Keratinocyte (primary cell): ENCODE measurements at regions not wholly inside any gene's neighbourhood (a gene's known extent, or its start where the extent isn't known, plus 50 kb on each side); places are given as distances from the start of the nearest gene placed in this dataset.

Source experiments
- DNase-seq: peaks from one replicate; pipeline ENCODE4 v3.0.0-alpha.2; 2011; ENCODE audit warnings: low read depth, missing footprints, low spot score
- FAIRE-seq: peaks from 2 replicates; lab custom pipeline; 2011; peaks lifted over from hg19 to GRCh38; lab: Jason Lieb, UNC
- H2AFZ ChIP-seq: 2 replicates; pipeline ENCODE4 v1.6.0; 2012; ENCODE audit warnings: low read length, control low read depth, inconsistent platforms; ENCODE audit not compliant: control insufficient read depth
- H3K27ac ChIP-seq: 2 replicates; pipeline ENCODE4 v1.5.1; 2011; ENCODE audit warnings: low read length; ENCODE audit not compliant: control insufficient read depth, insufficient read depth
- H3K27me3 ChIP-seq: 3 replicates; pipeline ENCODE4 v1.6.0; 2011; ENCODE audit warnings: low read length; ENCODE audit not compliant: control insufficient read depth, insufficient read depth; ENCODE audit errors: extremely low read depth
- H3K36me3 ChIP-seq, 2 experiments: 2 replicates in 1 of 2; 3 replicates in 1 of 2; pipeline ENCODE4 v1.5.1; 2011; ENCODE audit warnings: low read length in 2 of 2, mild to moderate bottlenecking in 1 of 2; ENCODE audit not compliant: control insufficient read depth in 2 of 2, insufficient read depth in 2 of 2; ENCODE audit errors: extremely low read depth in 1 of 2
- H3K4me1 ChIP-seq: 3 replicates; pipeline ENCODE4 v1.5.1; 2011; ENCODE audit warnings: low read length; ENCODE audit not compliant: control insufficient read depth, insufficient read depth; ENCODE audit errors: extremely low read depth
- H3K4me2 ChIP-seq: 3 replicates; pipeline ENCODE4 v1.6.0; 2011; ENCODE audit warnings: low read depth, low read length; ENCODE audit not compliant: control insufficient read depth, insufficient read depth; ENCODE audit errors: extremely low read depth
- H3K4me3 ChIP-seq, 3 experiments: fragments of 200-600 bp in 1 of 3; sonication (generic) in 1 of 3; 2 replicates in 2 of 3; 3 replicates in 1 of 3; pipeline ENCODE4 v1.5.1; 2011 to 2016; ENCODE audit warnings: low read length in 3 of 3, mild to moderate bottlenecking in 3 of 3, control low read depth in 2 of 3, inconsistent platforms in 1 of 3, low read depth in 1 of 3, mixed read lengths in 1 of 3, mixed run types in 1 of 3, moderate library complexity in 1 of 3; ENCODE audit not compliant: control insufficient read depth in 2 of 3, insufficient read depth in 2 of 3; ENCODE audit errors: extremely low read depth in 1 of 3
- H3K79me2 ChIP-seq: 2 replicates; pipeline ENCODE4 v1.6.0; 2012; ENCODE audit warnings: low read length; ENCODE audit not compliant: control insufficient read depth, insufficient read depth
- H3K9ac ChIP-seq: 3 replicates; pipeline ENCODE4 v1.6.0; 2011; ENCODE audit warnings: low read length; ENCODE audit not compliant: control insufficient read depth, insufficient read depth; ENCODE audit errors: extremely low read depth
- H3K9me1 ChIP-seq: 3 replicates; pipeline ENCODE4 v1.6.0; 2011; ENCODE audit warnings: low read length; ENCODE audit not compliant: control insufficient read depth, insufficient read depth; ENCODE audit errors: extremely low read depth
- H3K9me3 ChIP-seq: 2 replicates; pipeline ENCODE4 v1.5.1; 2012; ENCODE audit warnings: low read depth, low read length; ENCODE audit not compliant: control insufficient read depth
- H4K20me1 ChIP-seq: 3 replicates; pipeline ENCODE4 v1.6.0; 2011; ENCODE audit warnings: low read length; ENCODE audit not compliant: control insufficient read depth, insufficient read depth; ENCODE audit errors: extremely low read depth
- EZH2 ChIP-seq: IDR thresholded peaks from one replicate; pipeline ENCODE4 v1.6.1; 2012; ENCODE audit warnings: inconsistent platforms, mild to moderate bottlenecking, low read length, moderate library complexity
- dilution Hi-C: fragments of 300-500 bp; cut with MboI; formaldehyde crosslinking; loops from one replicate; pipeline ENCODE4 v1.7.0; 2020; ENCODE audit warnings: low sequenced_read_pairs; ENCODE audit not compliant: extremely low pct_ligation_motif_present
- TF ChIP-seq, protein P1 (sequence below), 3 experiments: IDR thresholded peaks in 1 of 3; conservative IDR thresholded peaks in 1 of 3; optimal IDR thresholded peaks in 1 of 3; 2 replicates in 2 of 3; 3 replicates in 1 of 3; pipeline versions ENCODE3 to v1.5.1; 2011; ENCODE audit warnings: low read length in 3 of 3, mild to moderate bottlenecking in 3 of 3, moderate library complexity in 2 of 3, control low read depth in 1 of 3, inconsistent platforms in 1 of 3; ENCODE audit not compliant: insufficient read depth in 2 of 3; ENCODE audit errors: extremely low read depth in 1 of 3

DNA sequence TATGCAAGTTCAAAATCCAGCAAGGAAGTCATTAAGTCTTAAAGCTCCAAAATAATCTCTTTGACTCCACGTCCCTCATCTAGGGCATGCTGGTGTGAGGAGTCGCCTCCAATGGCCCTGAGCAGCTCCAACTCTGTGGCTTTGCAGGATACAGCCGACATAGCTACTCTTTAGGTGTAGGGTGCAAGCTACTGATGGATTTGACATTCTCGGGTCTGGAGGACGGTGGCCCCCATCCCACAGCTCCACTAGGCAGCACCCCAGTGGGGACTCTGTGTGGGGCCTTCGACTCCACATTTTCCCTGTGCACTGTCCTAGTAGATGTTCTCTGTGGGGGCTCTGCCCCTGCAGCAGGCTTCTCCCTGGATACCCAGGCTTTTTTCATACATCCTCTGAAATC, 333.2 kb upstream of the FGF13 start:
- Histone ChIP-seq H4K20me1 (no peaks in the 10 kb centered on the region), H3K9ac (no peak overlapping the region), H3K27me3 (no peaks in the 10 kb centered on the region), H3K27ac (no peak overlapping the region), H3K4me3 (no peak overlapping the region), H3K36me3 (no peaks in the 10 kb centered on the region), H3K79me2 (no peaks in the 10 kb centered on the region), H2AFZ (no peak overlapping the region), H3K9me1 (no peaks in the 10 kb centered on the region), H3K4me2 (no peak overlapping the region), H3K9me3 (no peaks in the 10 kb centered on the region), H3K4me1 (no peaks in the 10 kb centered on the region)
- FAIRE-seq, result no peak
- no peak for TF ChIP-seq EZH2
- TF ChIP-seq, protein P1, sequence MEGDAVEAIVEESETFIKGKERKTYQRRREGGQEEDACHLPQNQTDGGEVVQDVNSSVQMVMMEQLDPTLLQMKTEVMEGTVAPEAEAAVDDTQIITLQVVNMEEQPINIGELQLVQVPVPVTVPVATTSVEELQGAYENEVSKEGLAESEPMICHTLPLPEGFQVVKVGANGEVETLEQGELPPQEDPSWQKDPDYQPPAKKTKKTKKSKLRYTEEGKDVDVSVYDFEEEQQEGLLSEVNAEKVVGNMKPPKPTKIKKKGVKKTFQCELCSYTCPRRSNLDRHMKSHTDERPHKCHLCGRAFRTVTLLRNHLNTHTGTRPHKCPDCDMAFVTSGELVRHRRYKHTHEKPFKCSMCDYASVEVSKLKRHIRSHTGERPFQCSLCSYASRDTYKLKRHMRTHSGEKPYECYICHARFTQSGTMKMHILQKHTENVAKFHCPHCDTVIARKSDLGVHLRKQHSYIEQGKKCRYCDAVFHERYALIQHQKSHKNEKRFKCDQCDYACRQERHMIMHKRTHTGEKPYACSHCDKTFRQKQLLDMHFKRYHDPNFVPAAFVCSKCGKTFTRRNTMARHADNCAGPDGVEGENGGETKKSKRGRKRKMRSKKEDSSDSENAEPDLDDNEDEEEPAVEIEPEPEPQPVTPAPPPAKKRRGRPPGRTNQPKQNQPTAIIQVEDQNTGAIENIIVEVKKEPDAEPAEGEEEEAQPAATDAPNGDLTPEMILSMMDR (optimal IDR thresholded peaks at IDR 0.05 in 1 of 3, IDR thresholded peaks at IDR 0.05 in 1 of 3, conservative IDR thresholded peaks at IDR 0.05 in 1 of 3; ENCODE audit: extremely low read depth in 1 of 3, insufficient read depth in 2 of 3, low read length in 3 of 3), result no peak
- DNase-seq, result no peak
- dilution Hi-C loops, result no loop called here

DNA sequence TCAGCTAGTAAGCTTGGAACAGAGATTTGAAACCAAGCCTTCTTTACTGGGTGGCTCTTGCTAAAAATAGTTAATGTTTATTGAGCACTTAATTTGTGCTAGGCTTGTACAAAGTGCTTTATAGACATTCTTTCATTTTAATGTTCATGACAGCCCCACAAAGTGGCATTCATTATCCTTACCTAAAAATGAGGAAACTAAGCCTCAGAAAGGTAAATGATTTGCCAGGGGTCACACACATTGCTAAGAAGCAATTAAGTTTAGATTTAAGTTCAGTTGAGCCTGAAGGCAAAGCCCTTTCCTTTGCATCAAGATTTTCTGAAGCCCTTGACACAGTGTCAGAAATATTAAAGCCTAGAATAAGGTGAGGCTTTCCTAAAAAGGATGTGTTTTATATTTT, 327.5 kb upstream of the FGF13 start:
- H2AFZ ChIP-seq, result no peak overlapping the region
- no peak overlapping the region for H3K4me2 ChIP-seq
- H3K9me3 ChIP-seq, result no peaks in the 10 kb centered on the region
- H3K9ac ChIP-seq, result no peak overlapping the region
- H3K9me1 ChIP-seq, result no peaks in the 10 kb centered on the region
- no peaks in the 10 kb centered on the region for H3K79me2 ChIP-seq
- DNase-seq, result no peak
- H4K20me1 ChIP-seq, result no peaks in the 10 kb centered on the region
- no peaks in the 10 kb centered on the region for H3K27me3 ChIP-seq
- dilution Hi-C loops, result no loop called here
- no peaks in the 10 kb centered on the region for H3K4me1 ChIP-seq
- H3K27ac ChIP-seq, result no peak overlapping the region
- TF ChIP-seq, protein P1 (optimal IDR thresholded peaks at IDR 0.05 in 1 of 3, IDR thresholded peaks at IDR 0.05 in 1 of 3, conservative IDR thresholded peaks at IDR 0.05 in 1 of 3; ENCODE audit: extremely low read depth in 1 of 3, insufficient read depth in 2 of 3, low read length in 3 of 3), result no peak
- no peak for TF ChIP-seq EZH2
- no peak overlapping the region for H3K4me3 ChIP-seq
- FAIRE-seq, result no peak
- no peaks in the 10 kb centered on the region for H3K36me3 ChIP-seq
